ENCODE measurements at regions not wholly inside any gene's neighbourhood (a gene's known extent, or its start where the extent isn't known, plus 50 kb on each side); places are given as distances from the start of the nearest gene placed in this dataset.
"Not testable (repeated sequence)": the region's sequence is repeated elsewhere in the genome, so short reads cannot be mapped to it uniquely, and the experiment has no call there.

DNA sequence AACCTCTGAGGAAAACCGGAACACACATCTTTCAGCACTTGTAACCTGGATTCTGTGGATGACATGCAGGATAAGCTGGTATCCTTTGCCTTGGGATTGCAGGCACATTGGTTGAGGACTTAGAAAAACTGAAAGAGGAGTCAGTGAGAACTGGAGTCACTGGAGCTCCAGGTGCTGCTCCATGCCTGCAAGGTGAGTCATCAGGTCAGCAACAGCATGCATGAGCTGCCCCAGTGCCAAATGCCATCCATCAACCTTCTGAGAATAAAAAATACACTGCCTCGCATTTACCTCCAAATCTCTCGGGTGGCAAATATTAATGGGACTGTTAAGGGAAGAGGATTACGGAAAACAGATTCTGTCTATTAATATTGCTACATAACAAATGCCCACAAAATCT lies 729.1 kb downstream of the NTRK3 start:
- DNase-seq = no peak

DNA sequence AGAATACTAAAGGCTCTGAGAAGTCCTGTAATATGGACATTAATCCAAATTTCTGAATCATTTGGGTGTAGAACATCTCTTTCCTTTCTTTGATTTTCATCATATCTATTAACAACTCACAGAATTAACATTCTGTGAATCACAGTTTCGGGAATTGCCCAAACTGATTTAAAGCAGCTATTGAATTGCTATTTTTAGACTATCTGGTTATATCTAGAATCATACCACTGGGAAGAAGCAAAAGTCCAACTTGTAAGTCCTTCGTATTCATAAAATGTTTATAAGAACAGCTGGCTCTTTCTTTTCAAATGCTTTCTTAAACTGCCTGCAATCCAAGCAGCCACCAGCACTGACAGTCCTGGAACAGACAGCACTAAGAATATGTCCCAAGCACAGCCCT lies 733.0 kb downstream of the NTRK3 start:
- DNase-seq = no peak

DNA sequence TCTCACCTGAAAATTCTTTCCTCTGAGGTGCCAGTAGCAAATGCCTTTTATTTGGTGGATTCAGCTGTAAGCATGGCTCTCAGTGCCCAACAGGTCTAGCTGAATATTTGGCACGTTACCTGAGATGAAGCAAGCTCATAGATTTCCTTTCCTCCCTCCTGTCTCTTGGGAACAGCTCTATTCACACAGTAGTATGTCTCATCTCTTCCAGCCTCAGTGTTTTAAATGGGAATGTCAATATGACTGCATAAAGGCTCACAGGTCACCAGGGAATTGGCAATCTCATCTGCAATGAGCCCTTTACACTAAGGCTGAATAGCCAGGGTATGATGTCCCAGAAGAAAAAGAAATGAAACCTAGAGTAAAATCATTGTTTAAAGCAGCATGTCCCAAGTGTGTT lies 733.5 kb downstream of the NTRK3 start:
- no peak for DNase-seq

GRCh38 chr15:87518957-87519356 lies 737.6 kb downstream of the NTRK3 start:
- no peak for DNase-seq

- no peak for DNase-seq
These were observed 748.5 kb downstream of the NTRK3 start for GRCh38 chr15:87508086-87508485.

- no peak for DNase-seq
These were observed 754.4 kb downstream of the NTRK3 start for GRCh38 chr15:87502173-87502572.

DNA sequence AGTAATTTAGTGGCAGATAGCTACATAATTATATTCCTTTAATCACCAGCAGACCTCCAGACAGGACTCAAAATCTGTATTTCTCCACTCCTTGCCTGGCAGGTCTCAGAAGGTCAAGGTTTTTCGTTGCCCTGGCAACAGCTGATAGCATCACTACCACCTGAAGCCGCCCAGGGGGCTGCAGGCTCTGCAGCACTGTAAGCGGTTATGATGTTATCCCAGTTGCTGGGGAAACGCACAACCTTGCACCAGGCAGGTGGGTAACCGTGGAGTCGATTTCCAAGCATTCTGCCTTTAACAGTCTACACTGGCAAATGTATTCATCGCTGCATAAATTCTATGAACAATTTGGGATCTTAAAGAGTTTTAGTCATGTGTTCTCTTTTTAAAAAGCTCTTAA lies 756.3 kb downstream of the NTRK3 start:
- DNase-seq = no peak

DNA sequence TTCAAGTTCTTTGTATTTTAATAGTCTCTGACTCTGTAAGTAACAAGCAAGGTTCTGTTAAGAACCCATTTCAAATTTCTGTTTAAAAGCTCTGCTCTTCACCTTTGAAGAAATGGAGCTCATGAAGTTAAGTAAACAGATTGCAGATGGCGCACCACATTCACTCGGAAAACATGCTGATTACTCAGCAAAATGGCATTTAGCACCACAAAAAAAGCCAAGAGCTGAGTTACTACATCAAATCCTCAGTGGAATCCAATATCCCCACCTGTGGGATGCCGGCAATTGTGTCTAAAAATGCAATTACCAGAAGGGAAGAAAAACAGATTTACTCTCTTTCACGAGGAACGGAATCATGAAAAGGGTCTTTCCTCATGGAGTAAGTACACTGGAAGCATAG lies 758.0 kb downstream of the NTRK3 start:
- no peak for DNase-seq

GRCh38 chr15:87496795-87497194 lies 759.7 kb downstream of the NTRK3 start:
- DNase-seq = no peak

GRCh38 chr15:87496109-87496508 lies 760.4 kb downstream of the NTRK3 start:
- DNase-seq = no peak

DNA sequence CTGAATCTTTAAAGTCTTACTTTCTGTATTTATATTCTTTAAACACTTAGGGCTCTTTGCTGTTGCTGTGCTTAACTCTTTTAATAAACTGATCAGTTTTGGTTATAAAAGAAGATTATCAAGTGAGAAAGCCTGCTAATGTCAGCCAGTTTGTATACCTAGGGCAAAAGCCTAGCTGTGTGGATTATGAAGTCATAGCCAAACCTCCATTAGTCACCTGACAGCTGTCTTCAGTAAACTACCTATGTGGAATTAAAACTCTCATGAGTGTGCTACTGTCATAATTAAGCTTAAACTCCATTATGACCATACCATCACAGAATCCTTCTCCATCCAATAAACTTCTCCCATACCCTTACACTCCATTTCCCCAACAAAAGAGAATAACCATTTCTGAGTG lies 762.7 kb downstream of the NTRK3 start:
- DNase-seq = no peak

GRCh38 chr15:87492321-87492720 lies 764.2 kb downstream of the NTRK3 start:
- DNase-seq = no peak

DNA sequence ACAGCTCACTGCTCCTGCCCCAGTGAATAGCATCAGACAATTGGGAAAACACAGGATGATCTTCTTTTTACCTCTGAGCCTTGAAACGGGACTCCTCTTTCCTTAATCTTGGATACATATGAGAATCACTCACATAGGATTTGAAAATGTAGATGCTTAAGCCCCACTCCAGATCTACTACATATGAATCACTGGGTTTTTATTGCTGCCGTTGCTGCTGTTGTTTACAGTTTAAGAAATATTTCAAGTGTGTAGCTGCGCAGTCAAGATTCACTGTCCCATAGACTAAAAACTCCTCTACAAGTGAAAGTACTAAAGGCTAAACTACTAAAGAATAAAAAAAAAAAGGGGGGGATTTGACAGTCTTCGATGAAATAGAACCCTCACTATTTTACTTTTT lies 765.9 kb downstream of the NTRK3 start:
- DNase-seq = no peak

GRCh38 chr15:87489902-87490665 lies 766.5 kb downstream of the NTRK3 start:
- no peak for DNase-seq

DNA sequence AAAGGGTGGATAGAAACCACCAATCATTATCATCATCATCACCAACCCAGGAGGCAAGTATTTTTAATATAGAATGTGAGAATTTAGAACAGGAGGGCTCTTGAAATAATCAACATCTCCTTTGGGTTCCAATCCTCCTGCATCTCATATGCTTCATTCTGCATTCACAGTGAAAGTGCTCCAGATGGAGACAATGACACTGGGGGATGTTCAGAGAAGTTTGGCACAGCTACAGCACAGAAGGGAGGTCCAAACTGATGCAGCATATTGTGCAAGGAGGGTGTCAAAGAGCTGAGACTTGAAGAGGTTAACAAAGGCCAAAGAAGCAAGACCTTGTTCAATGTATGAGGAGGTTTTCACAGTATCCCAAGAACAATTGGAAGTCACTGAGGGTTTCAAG lies 767.1 kb downstream of the NTRK3 start:
- no peak for DNase-seq

GRCh38 chr15:87487484-87487883 lies 769.1 kb downstream of the NTRK3 start:
- DNase-seq = no peak

DNA sequence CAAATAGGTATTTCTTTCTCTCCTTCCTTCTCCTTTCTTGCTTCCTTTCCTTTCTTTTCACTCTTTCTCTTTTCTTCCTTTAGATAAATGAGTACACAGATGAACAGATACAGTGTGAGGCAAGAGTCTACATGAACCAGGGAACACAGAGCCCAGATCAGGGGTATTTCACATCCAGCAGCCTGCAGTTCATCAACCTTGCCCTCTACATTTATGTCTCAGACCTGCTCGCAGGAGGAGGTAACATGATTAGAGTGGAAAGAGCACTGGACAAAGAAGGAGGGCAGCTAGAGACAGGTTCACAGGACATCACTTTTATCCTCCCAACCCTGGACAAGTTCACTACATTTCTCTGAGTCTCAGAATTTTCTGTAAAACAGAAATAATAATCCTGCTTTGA lies 773.1 kb downstream of the NTRK3 start:
- DNase-seq = no peak

DNA sequence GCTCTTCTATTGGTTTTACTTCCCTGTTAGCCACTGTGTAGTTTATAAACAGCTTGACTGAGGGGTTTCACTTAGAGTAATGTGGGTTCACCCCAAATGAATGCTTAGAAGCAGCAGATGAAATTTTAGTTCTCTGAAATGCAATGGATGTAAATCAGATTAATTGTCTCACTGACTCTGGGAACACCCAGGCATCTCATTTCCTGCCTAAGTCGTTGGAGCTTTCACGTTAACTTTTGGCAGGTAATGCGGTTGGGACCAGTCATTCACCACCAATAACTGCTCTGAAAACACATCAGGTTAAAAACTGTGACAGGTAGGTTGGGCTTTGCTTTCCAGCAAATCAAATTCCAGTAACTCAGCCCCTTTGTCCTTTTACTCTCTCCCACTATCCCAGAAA lies 775.4 kb downstream of the NTRK3 start:
- DNase-seq = no peak

GRCh38 chr15:87478687-87479072 lies 777.9 kb downstream of the NTRK3 start:
- DNase-seq = no peak

DNA sequence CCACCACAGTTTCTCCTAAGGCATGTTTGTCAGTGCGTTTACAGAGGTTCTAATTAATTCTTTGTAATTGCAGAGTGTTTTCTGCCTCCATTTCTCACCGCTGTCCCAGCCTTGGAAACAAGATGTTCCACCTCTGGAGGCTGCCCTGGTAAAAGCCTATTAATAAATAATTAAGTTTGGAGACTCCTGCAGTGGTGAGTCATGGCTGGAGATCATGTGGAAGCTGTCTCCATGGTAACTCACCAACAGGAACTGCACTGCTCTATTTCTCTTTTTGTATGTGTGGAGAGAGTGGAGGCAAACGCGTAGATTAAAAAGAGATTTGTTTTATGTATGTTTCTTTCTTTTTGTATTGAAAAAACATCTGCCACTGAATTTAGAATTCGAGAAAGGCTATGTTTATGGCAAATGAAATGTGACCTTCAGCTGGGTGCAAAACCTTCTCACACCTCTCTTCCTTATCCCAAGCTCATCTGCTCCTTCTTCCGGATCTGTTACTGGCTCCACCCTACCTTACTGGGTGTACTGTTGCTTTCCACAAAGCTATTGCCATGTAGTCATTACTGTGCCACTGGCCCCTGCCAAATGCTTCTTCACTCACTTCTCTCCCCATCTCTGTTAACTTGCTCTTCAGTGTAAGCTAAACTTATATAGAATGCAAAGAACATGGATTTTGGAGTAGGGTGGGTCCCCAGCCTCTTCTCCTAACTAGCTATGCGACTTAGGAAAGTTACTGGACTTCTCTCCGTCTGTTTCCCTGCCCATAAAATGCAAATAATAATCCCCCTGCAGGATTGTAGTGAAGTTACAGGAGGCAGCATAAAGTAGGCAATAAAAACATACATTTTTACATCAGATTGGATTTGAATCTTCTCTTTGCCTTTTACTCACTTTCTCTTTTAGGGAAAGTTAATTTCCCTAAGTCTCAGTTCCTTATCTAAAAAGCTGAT lies 778.5 kb downstream of the NTRK3 start:
- no peak for DNase-seq

DNA sequence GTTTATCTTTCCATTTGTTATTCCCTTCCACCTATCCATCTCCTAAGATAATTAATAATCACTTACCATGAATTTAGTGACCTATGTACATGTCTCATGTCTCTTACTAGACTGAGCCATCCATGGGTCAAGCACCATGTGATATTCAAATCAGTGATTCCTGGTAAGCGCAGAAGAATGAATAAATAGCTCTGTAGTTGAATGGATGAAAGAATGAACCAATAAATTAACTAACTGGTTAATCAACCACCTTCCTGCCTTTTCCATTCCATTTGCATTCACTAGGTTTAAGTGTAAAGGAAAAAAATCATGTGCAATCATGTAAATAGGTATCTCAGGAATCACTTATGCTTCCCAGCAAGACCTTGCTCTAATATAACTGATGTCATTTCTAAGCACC lies 779.5 kb downstream of the NTRK3 start:
- no peak for DNase-seq

- DNase-seq = no peak
These were observed 785.6 kb downstream of the NTRK3 start for GRCh38 chr15:87470923-87471322.

GRCh38 chr15:87463956-87464355 lies 792.6 kb downstream of the NTRK3 start:
- DNase-seq = not testable (repeated sequence)

DNA sequence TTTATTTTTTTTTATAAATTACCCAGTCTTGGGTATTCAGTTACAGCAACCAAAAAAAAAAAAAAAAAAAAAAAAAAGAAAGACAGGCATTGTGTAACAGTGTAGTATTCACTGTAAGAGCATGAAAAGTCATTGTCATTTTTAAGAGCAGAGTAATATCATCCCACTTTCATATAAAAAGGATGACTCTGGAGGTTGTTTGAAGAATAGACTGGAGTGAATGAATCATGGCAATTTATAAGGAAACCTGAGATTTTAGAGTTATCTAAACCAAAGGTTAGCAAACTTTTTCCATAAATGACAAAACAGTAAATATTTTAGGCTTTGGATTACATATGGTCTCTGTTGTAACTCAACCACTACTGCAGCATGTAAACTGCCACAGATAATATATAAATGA lies 794.9 kb downstream of the NTRK3 start:
- no peak for DNase-seq

Data from KG1 (cell line).